Aorta (tissue), 5 donors: ENCODE measurements at regions not wholly inside any gene's neighbourhood (a gene's known extent, or its start where the extent isn't known, plus 50 kb on each side); places are given as distances from the start of the nearest gene placed in this dataset.

ENCODE experiments used
- ATAC-seq: fragments of 200-7000 bp; cut with Tn5 transposase; one replicate; pipeline ENCODE4 v1.9.1; 2022; ENCODE audit warnings: moderate library complexity; ENCODE audit not compliant: low FRiP score
- DNase-seq, 2 donors: peaks; one replicate each; pipeline ENCODE4 v3.0.0-alpha.2; 2020
- H3K27ac ChIP-seq, 2 donors: one replicate each; pipeline ENCODE4 v1.5.1; 2013; ENCODE audit warnings: low read length in 2 of 2, mild to moderate bottlenecking in 2 of 2, moderate library complexity in 2 of 2, control low read depth in 1 of 2, inconsistent platforms in 1 of 2, low read depth in 1 of 2
- H3K27me3 ChIP-seq, 2 donors: one replicate each; pipeline ENCODE4 v1.6.1; 2013; ENCODE audit warnings: control low read depth in 1 of 2, low read length in 1 of 2, mild to moderate bottlenecking in 1 of 2, moderate library complexity in 1 of 2; ENCODE audit not compliant: insufficient read depth in 2 of 2, control insufficient read depth in 1 of 2
- H3K36me3 ChIP-seq, 2 donors: one replicate each; pipeline ENCODE4 v1.6.1; 2013; ENCODE audit warnings: control low read depth in 1 of 2, low read length in 1 of 2, mild to moderate bottlenecking in 1 of 2; ENCODE audit not compliant: insufficient read depth in 2 of 2, control insufficient read depth in 1 of 2
- H3K4me1 ChIP-seq, 2 donors: one replicate each; pipeline ENCODE4 v1.6.1; 2013; ENCODE audit warnings: low read length in 2 of 2, control low read depth in 1 of 2, mild to moderate bottlenecking in 1 of 2, moderate library complexity in 1 of 2; ENCODE audit not compliant: insufficient read depth in 2 of 2, control insufficient read depth in 1 of 2
- H3K4me3 ChIP-seq, 2 donors: one replicate each; pipeline ENCODE4 v1.5.1; 2013; ENCODE audit warnings: low read length in 2 of 2, control low read depth in 1 of 2, mild to moderate bottlenecking in 1 of 2
- H3K9me3 ChIP-seq: one replicate; pipeline ENCODE4 v1.6.1; 2013; ENCODE audit warnings: mild to moderate bottlenecking, low read length; ENCODE audit not compliant: control insufficient read depth
- WGBS, 2 donors: extraction: QIAGEN DNeasy Blood & Tissue Kit; methylation state at CpG; one replicate each; pipeline ENCODE4 v1.1.7; 2013; 5-methylcytosine and 5-hydroxymethylcytosine counted together
- intact Hi-C, 2 donors: fragments of 100-400 bp; cut with DNase I; formaldehyde crosslinking; loops; one replicate each; pipeline versions ENCODE4 v1.14.2 to v1.15.0; 2022
- donor health status: healthy with polysubstance abuse.
- donor health status: Bipolar disorder and iron deficiency.
- donor health status: DM: no; HTN: no; CAD: no.
- donor health status: DM: no; HTN: no; CAD: no.
- donor health status: DM: yes; HTN: yes; CAD: no.

DNA sequence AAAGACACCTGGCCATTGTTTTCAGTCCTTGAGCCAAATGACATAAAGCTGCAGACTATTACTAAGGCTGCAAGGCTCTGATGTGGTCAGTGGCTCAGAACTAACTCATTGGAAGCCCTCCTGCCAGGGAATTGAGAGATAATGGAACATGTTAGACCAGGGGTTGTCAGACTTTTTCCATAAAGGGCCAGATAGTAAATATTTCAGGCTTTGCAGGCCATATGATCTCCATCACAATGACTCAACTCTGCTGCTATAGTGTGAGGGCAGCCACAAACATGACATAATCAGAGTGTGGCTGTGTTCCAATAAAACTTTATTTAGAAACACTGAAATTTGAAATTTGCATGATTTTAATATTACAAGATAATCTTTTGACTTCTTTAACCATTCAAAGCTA lies 140.3 kb downstream of the TMEM30B start:
- ATAC-seq (no peak), DNase-seq (no peak)
- intact Hi-C loops = no loop called here
- Histone ChIP-seq H3K4me3 (no peak overlapping the region), H3K9me3 (no peaks in the 10 kb centered on the region), H3K36me3 (no peaks in the 10 kb centered on the region), H3K4me1 (peaks cover 0 to 2% of the 10 kb centered on the region in 2 donors), H3K27me3 (no peaks in the 10 kb centered on the region), H3K27ac (no peak overlapping the region)

DNA sequence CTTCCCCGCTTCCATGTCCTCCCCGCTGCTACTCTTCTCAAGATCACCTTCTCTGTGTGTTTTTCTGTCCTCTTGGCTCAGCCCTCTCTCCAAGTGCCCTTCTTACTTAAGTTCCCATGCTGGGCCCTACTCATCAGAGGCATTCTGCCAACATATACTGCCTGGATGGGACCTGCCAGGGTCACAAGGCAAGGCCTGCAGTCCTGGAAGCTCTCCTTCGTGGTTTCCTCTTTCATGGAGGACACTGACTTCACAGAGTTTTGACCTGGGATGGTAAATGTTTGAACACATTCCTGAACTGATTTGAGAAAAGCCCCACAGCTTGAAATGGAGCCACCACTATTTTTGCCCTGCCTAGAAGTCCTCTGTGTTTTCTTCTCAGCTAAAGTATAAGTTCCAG lies 140.9 kb downstream of the TMEM30B start:
- Histone ChIP-seq H3K27me3 (no peaks in the 10 kb centered on the region), H3K4me3 (no peak overlapping the region), H3K4me1 (peaks cover 0 to 2% of the 10 kb centered on the region in 2 donors), H3K27ac (no peak overlapping the region), H3K36me3 (no peaks in the 10 kb centered on the region), H3K9me3 (no peaks in the 10 kb centered on the region)
- no peak for ATAC-seq
- WGBS, 2 donors = 77 to 82% methylated on average over 3 of the region's 3 CpGs
- no peak for DNase-seq
- intact Hi-C loops = no loop called here

DNA sequence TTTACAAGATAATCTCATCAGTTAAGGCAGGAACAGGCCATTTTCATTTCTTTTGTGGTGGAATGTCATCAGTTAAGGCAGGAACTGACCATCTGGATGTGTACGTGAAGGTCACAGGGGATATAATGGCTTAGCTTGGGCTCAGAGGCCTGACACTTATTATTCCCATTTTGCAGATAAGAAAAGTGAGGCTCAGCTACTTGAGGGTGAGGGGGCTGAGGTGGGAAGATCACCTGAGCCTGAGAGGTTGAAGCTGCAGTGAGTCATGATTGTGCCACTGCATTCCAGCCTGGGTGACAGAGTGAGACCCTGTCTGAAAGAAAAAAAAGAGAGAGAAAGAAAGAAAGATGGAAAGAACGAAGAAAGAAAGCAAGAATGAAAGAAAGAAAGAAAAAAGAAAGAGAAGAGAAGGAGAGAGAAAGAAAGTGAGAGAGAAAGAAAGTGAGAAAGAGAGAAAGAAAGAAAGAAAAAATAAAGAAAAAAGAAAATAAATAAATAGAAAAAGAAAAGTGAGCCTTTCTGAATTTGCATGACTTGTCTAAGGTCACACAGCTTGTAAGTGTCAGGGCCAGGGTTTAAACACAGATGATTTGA lies 142.0 kb downstream of the TMEM30B start:
- Histone ChIP-seq H3K4me1 (no peaks in the 10 kb centered on the region), H3K36me3 (no peaks in the 10 kb centered on the region), H3K9me3 (no peaks in the 10 kb centered on the region), H3K27me3 (no peaks in the 10 kb centered on the region), H3K27ac (no peak overlapping the region), H3K4me3 (no peak overlapping the region)
- 85 to 86% methylated on average over 2 of the region's 2 CpGs for WGBS, 2 donors
- intact Hi-C loops = no loop called here
- DNase-seq (no peak), ATAC-seq (no peak)

DNA sequence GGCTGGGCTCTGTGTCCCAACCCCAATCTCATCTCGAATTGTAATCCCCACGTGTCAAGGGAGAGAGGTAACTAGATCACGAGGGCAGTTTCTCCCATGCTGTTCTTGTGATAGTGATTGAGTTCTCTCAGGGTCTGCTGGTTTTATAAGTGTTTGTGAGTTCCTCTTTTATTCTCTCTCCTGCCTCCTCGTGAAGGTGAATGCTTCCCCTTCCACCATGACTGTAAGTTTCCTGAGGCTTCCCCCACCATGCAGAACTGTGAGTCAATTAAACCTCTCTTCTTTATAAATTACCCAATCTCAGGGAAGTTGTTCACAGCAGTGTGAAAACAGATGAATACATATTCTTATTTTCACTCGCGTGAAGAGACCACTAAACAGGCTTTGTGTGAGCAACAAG lies 148.2 kb downstream of the TMEM30B start:
- H3K27me3 ChIP-seq = no peaks in the 10 kb centered on the region
- no peaks in the 10 kb centered on the region for H3K9me3 ChIP-seq
- intact Hi-C loops = no loop called here
- WGBS, 2 donors = 84 to 95% methylated on average over 6 of the region's 6 CpGs
- H3K4me3 ChIP-seq = no peak overlapping the region
- no peaks in the 10 kb centered on the region for H3K36me3 ChIP-seq
- H3K27ac ChIP-seq = no peak overlapping the region
- ATAC-seq (no peak), DNase-seq (no peak)
- H3K4me1 ChIP-seq = no peaks in the 10 kb centered on the region

DNA sequence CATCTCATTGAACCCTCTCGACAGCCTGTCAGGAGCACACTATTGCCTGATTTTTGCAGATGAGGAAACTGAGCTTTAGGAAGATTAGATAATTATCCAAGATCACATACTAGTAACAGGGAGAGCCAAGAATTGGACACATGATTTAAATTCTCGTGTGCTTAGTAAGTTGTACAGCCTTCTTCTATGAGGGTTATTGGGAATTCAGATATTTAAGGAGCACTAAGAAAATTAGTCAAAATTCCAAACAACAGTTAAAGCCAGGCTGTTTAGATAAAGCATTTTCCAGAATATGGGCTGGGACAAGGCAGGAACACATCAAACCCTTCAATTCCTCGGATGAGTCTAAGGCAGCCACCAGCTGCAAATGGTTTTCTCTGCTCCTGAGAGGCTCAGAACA lies 148.8 kb downstream of the TMEM30B start:
- no peak overlapping the region for H3K27ac ChIP-seq
- H3K36me3 ChIP-seq = no peaks in the 10 kb centered on the region
- WGBS, 2 donors = 82 to 84% methylated on average over 3 of the region's 3 CpGs
- no peaks in the 10 kb centered on the region for H3K4me1 ChIP-seq
- H3K4me3 ChIP-seq = no peak overlapping the region
- DNase-seq (no peak), ATAC-seq (no peak)
- intact Hi-C loops = no loop called here
- H3K9me3 ChIP-seq = no peaks in the 10 kb centered on the region
- no peaks in the 10 kb centered on the region for H3K27me3 ChIP-seq

DNA sequence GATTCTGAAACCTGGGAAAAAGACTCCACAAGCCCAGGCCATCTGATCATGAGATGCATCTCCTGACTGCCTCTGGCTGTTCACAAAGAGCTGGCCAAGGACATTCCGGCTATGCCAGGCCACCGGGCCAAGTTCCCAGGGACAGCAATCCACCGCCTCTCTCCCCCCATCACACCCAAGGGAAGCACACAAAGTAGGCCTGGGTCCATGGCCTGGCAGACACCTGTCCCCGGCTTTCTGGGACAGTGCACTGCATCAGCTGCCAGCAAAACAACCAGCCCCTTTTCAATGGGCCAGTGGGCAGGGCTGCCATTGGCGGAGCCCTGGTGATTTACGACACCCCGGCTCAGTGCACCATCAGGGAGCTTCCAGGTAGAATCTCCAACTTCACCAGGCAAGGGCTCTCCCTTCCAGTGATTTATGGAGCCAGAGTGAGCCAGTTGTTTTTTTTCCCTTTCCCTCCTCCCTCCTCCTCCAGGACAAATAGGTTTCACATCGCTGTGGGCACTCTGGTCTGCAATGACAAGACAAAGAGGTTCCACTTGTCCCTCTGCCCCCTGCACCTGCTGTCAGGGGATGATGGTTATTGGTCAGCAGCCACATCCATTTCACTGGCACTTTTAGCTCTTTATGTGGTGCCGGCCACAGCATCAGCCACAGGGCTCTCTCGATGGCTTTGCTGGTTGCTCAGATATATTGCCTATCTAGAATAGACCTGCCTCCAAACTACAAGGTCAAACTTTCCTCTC lies 149.6 kb downstream of the SLC38A6 start:
- Histone ChIP-seq H3K27me3 (no peaks in the 10 kb centered on the region), H3K4me1 (no peaks in the 10 kb centered on the region), H3K36me3 (no peaks in the 10 kb centered on the region), H3K4me3 (no peak overlapping the region), H3K9me3 (no peaks in the 10 kb centered on the region), H3K27ac (no peak overlapping the region)
- DNase-seq (no peak), ATAC-seq (peak; percentile 50)
- intact Hi-C loops = no loop called here
- WGBS, 2 donors = 88 to 93% methylated on average over 10 of the region's 10 CpGs

DNA sequence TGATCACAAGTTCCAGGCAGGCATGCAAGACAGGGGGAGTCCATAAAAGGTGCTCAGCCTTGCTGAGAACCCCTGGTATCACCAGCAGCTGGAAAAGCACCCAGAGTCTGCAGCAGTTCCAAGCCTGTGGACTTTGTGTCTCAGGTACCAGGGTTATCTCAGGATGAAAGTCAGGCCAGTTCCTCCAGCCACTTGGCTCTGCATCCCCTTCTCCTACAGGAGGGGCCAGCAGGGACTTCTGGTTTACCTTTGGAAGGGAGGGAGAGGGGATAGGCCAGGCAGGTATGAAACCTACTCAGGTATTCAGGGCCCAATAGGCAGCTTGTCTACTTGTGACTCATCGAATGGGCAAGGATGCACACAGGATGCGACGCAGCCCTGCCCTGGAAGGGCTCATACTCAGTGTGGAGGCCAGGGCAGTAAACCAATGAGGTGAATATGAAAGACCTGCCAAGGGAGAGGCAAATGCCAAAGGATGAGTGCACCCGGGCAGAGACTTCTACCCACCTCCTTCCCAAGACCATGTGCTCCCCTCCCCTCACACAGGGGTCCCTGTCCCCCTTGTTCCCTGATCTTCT lies 148.2 kb downstream of the SLC38A6 start:
- ATAC-seq = no peak
- WGBS, 2 donors = 94 to 100% methylated on average over 4 of the region's 4 CpGs

DNA sequence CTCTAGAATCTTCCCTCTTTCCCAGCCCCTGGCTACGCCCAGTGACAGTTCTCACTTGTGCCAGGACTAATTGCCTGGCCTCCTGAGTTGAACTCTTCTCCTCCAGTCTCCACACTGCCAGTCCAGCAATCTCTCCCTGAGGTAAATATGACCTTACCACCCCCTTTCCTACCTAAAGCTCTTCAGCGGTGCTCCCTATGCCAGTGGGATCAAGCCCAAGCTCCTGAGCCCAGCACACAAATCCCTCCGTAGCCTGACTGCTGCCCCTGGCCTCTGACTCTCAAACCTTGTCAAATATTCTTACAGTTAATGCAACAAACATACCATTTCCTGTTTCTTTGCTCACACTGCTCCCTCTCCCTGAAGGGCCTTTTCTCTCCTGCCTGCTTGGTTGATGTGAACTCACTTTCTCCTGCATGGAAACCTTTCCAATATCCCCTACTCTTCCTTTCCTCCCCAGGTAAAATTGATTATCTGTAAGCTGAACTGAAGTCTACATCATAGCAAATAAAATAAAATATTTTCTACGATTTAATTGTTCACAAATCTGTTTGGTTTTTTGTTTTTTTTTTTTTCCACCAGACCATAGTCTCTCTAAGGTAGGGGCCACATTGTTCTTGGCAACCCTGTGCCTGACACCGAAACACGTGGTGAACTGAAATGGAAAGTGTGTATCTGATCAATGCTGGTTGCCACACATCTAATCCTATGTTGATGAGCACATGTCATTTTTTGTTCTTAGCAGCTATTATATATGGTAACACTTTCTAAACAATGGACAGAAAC lies 147.5 kb downstream of the SLC38A6 start:
- H3K27me3 ChIP-seq = no peaks in the 10 kb centered on the region
- no peak overlapping the region for H3K4me3 ChIP-seq
- no peaks in the 10 kb centered on the region for H3K9me3 ChIP-seq
- intact Hi-C loops = no loop called here
- no peaks in the 10 kb centered on the region for H3K4me1 ChIP-seq
- ATAC-seq (no peak), DNase-seq (no peak)
- 84 to 85% methylated on average over 6 of the region's 6 CpGs for WGBS, 2 donors
- H3K36me3 ChIP-seq = no peaks in the 10 kb centered on the region
- H3K27ac ChIP-seq = no peak overlapping the region

More for the DNA sequence above, 148.2 kb downstream of the SLC38A6 start:
- Histone ChIP-seq H3K27ac (no peak overlapping the region), H3K36me3 (no peaks in the 10 kb centered on the region), H3K4me1 (no peaks in the 10 kb centered on the region), H3K4me3 (no peak overlapping the region), H3K27me3 (no peaks in the 10 kb centered on the region), H3K9me3 (no peaks in the 10 kb centered on the region)
- no peak for DNase-seq
- intact Hi-C loops = no loop called here
